Hematopoietic multipotent progenitor cell treated with erythropoietin and hydrocortisone succinate and interleukin-3 and kit ligand, for 17 days (in vitro differentiated cells): ENCODE measurements at regions not wholly inside any gene's neighbourhood (a gene's known extent, or its start where the extent isn't known, plus 50 kb on each side); places are given as distances from the start of the nearest gene placed in this dataset.
"Not testable (repeated sequence)": the region's sequence is repeated elsewhere in the genome, so short reads cannot be mapped to it uniquely, and the experiment has no call there.

ENCODE experiments used
- DNase-seq: peaks from one replicate; pipeline ENCODE4 v3.0.0-alpha.2; 2015; ENCODE audit warnings: low spot score

- DNase-seq: no peak
Observed at GRCh38 chr1:47660622-47661021, 222.8 kb downstream of the FOXD2 start.

- no peak for DNase-seq
Observed at GRCh38 chr1:47661040-47661439, 223.2 kb downstream of the FOXD2 start.

- DNase-seq: no peak
Observed at GRCh38 chr1:47662068-47662467, 224.2 kb downstream of the FOXD2 start.

GRCh38 chr1:47663286-47663685, 225.4 kb downstream of the FOXD2 start:
- DNase-seq: no peak

GRCh38 chr1:47664356-47664755, 226.5 kb downstream of the FOXD2 start:
- DNase-seq: no peak

GRCh38 chr1:47664896-47665295, 227.1 kb downstream of the FOXD2 start:
- not testable (repeated sequence) for DNase-seq

- no peak for DNase-seq
Observed at GRCh38 chr1:47669081-47669585, 231.3 kb downstream of the FOXD2 start.

GRCh38 chr1:47672622-47673021, 234.8 kb downstream of the FOXD2 start:
- no peak for DNase-seq

- no peak for DNase-seq
Observed at GRCh38 chr1:47674189-47674588, 236.3 kb downstream of the FOXD2 start.

GRCh38 chr1:47675047-47675675, 237.3 kb downstream of the FOXD2 start:
- no peak for DNase-seq

GRCh38 chr1:47675721-47676120, 237.9 kb downstream of the FOXD2 start:
- no peak for DNase-seq

- DNase-seq: no peak
Observed at GRCh38 chr1:47676311-47677054, 238.6 kb downstream of the FOXD2 start.

- no peak for DNase-seq
Observed at GRCh38 chr1:47677241-47677940, 239.5 kb downstream of the FOXD2 start.

- no peak for DNase-seq
Observed at GRCh38 chr1:47678464-47678980, 240.7 kb downstream of the FOXD2 start.

- no peak for DNase-seq
Observed at GRCh38 chr1:47679301-47679791, 241.5 kb downstream of the FOXD2 start.

GRCh38 chr1:47679826-47680225, 242.0 kb downstream of the FOXD2 start:
- DNase-seq: no peak

- no peak for DNase-seq
Observed at GRCh38 chr1:47680815-47681475, 243.1 kb downstream of the FOXD2 start.

- DNase-seq: no peak
Observed at GRCh38 chr1:47681735-47682134, 243.9 kb downstream of the FOXD2 start.

- no peak for DNase-seq
Observed at GRCh38 chr1:47682198-47682597, 244.4 kb downstream of the FOXD2 start.

- DNase-seq: no peak
Observed at GRCh38 chr1:47682786-47683350, 245.0 kb downstream of the FOXD2 start.

- DNase-seq: no peak
Observed at GRCh38 chr1:47683401-47683800, 245.6 kb downstream of the FOXD2 start.

GRCh38 chr1:47684518-47684917, 246.7 kb downstream of the FOXD2 start:
- no peak for DNase-seq
